ENCODE measurements at regions not wholly inside any gene's neighbourhood (a gene's known extent, or its start where the extent isn't known, plus 50 kb on each side); places are given as distances from the start of the nearest gene placed in this dataset.

DNA sequence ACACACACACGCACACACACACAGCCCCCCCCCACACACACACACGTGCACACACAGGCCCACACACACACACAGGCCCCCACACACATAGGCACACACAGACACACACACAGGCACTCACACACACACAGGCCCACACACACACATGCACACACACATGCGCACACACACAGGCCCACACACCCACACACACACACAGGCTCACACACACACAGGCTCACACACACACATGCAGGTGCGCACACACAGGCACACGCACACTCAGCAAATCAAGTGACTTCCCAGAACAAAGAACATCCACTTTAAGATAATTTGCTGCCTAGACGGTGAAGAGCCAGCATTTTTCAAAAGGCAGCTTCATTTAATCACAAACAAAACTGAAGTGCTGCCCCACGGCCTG is 78.5 kb upstream of the FBRSL1 start:
- H3K4me3 ChIP-seq (ENCODE audit: low read depth, low read length), result no peak overlapping the region
- no peak for DNase-seq (ENCODE audit: low read depth, low spot score)
- TF ChIP-seq, protein P1, sequence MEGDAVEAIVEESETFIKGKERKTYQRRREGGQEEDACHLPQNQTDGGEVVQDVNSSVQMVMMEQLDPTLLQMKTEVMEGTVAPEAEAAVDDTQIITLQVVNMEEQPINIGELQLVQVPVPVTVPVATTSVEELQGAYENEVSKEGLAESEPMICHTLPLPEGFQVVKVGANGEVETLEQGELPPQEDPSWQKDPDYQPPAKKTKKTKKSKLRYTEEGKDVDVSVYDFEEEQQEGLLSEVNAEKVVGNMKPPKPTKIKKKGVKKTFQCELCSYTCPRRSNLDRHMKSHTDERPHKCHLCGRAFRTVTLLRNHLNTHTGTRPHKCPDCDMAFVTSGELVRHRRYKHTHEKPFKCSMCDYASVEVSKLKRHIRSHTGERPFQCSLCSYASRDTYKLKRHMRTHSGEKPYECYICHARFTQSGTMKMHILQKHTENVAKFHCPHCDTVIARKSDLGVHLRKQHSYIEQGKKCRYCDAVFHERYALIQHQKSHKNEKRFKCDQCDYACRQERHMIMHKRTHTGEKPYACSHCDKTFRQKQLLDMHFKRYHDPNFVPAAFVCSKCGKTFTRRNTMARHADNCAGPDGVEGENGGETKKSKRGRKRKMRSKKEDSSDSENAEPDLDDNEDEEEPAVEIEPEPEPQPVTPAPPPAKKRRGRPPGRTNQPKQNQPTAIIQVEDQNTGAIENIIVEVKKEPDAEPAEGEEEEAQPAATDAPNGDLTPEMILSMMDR (IDR thresholded peaks at IDR 0.05; ENCODE audit: low read depth, low read length), result no peak
- in situ Hi-C loops (cut with HindIII; ENCODE audit: low sequenced_read_pairs), result no loop called here

DNA sequence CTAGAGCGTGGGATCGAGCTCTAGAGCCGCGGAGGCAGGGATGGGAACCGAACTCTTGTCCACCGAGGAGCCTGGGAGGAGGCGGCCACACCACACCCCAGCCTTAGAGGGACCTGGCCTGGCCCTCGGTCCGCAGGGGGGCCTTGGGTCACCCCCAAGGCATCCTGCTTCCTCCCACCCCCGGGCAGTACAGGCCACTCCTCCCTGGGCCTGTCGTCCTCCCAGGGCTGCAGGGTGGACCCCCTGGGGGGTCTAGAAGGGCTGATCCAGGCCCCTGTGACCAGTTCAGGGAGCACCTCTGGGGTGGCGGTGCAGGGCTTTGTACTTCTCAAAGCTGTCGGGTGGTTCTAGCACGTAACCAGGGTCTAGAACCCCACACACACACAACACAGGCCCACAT is 79.1 kb upstream of the FBRSL1 start:
- DNase-seq (ENCODE audit: low read depth, low spot score), result no peak
- in situ Hi-C loops (cut with HindIII; ENCODE audit: low sequenced_read_pairs), result no loop called here
- H3K4me3 ChIP-seq (ENCODE audit: low read depth, low read length), result no peak overlapping the region
- TF ChIP-seq, protein P1 (IDR thresholded peaks at IDR 0.05; ENCODE audit: low read depth, low read length), result no peak

DNA sequence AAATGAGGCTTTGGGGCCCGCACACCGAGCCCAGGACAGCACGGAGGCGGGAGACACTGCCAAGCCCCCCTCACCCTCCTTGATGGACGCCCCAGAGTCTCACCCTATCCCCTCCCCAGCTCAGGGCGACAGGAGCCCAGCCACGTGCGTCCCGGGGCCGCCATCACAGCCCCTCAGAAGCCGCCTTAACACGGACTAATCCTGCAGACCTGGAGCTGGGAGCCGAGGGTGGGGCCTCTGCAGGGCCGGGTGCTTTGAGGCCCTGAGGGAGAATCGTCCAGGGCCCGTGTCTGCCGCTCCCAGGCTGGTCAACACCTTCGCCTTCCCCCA is 79.7 kb upstream of the FBRSL1 start:
- in situ Hi-C loops (cut with HindIII; ENCODE audit: low sequenced_read_pairs), result no loop called here
- TF ChIP-seq, protein P1 (IDR thresholded peaks at IDR 0.05; ENCODE audit: low read depth, low read length), result no peak
- no peak for DNase-seq (ENCODE audit: low read depth, low spot score)
- H3K4me3 ChIP-seq (ENCODE audit: low read depth, low read length), result no peak overlapping the region

DNA sequence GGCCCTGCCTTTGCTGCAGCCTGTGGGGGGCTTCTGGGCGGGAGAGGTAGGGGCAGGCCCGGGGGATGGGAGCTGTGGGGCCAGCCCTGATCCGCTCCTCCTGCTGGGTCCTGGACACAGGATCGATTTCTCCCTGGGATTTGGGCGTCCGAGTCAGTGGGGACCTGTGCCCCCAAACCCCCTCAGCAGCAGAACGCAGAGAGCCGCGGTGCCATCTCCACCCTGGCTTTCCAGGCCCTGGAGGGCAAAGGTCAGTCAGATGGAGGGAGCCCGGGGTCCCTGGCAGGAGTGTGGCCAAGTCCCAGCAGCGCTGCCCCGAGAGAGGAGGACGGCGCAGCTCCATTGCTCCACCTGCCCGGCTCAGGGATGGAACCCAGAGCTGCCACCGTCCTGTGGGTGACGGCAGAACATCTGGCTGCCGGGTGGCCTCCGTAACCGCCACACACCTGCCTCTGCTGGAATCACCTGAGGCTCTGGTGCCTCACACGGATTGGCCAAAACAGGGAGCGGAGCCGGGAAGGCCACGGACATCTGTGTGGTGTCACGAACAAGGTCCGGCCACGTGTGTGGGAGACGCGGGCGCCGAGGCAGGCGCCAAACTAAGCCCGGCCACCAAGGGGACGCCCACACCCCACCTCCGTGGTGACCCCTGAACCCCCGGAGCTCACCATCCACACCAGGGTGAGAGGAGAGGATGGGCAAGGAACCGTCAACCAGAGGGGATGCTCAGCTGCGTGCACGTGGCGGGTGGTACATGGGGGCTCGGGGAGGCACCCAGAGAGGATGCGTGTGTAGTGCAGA is 80.3 kb upstream of the FBRSL1 start:
- H3K4me3 ChIP-seq (ENCODE audit: low read depth, low read length), result no peak overlapping the region
- in situ Hi-C loops (cut with HindIII; ENCODE audit: low sequenced_read_pairs), result no loop called here
- TF ChIP-seq, protein P1 (IDR thresholded peaks at IDR 0.05; ENCODE audit: low read depth, low read length), result no peak
- DNase-seq (ENCODE audit: low read depth, low spot score), result no peak

DNA sequence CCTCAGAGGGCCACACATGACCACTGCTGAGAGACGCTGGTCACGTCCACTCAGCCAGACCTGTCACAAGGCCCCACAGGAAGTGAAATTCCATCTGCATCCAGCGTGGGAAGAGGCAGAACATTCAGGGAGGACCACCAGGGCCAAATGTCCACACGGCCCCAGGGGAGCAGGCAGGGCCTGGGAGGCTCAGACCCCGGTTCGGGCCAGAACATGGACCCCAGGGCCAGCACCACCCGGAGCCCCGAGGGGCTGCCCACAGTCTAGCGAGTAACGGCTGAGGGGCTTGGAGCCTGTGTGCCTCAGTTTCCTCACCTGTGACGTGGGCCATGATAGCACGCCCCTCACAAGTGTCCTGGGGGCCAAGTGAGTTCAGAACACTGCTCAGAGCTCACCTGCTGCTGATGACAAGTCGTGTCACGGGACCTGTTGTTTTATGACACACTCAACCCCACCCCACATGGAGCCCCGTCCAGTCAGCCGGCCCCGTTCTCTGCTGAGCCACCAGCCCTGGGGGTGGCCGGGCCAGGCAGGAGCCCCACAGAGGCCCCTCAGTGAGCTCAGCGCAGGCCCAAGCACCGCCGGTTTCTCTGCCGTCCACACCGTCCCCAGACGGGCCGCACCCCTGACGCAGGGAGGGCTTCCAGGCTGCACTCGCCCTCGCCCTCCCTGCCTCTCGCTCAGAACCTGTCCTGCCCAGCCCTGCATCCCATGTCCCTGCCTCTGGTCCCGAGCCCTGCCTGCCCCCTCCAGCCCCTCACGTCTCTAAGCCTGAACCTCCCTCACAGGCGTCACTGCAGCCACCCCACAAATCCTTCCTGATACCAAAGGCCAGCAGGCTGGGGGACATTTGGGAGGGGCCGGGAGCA is 79.5 kb upstream of the GALNT9 start:
- TF ChIP-seq, protein P1 (IDR thresholded peaks at IDR 0.05; ENCODE audit: low read depth, low read length), result no peak
- DNase-seq (ENCODE audit: low read depth, low spot score), result no peak
- in situ Hi-C loops (cut with HindIII; ENCODE audit: low sequenced_read_pairs), result no loop called here
- H3K4me3 ChIP-seq (ENCODE audit: low read depth, low read length), result no peak overlapping the region

DNA sequence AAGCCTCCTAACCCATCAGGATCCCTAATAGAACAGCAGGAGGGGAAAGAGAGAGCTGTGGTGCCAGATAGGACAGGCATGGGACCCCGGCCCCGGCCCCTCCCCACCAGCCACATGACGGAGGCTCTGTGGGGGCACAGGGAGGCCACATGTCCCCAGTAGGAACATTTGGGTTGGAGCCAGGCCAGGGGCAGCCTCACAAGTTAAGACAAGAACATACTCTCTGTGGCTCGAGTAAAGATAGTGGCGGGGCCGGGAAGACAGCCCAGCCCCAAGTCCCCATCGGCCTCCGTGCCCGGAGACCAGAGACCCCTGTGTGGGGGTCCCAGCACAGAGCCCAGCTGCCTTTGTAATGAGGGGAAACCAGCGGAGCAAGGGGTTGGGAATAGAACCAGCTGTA is 78.6 kb upstream of the GALNT9 start:
- no peak for DNase-seq (ENCODE audit: low read depth, low spot score)
- TF ChIP-seq, protein P1 (IDR thresholded peaks at IDR 0.05; ENCODE audit: low read depth, low read length), result no peak
- H3K4me3 ChIP-seq (ENCODE audit: low read depth, low read length), result no peak overlapping the region
- in situ Hi-C loops (cut with HindIII; ENCODE audit: low sequenced_read_pairs), result no loop called here

All from astrocyte of the spinal cord (primary cell).